PC-3 (cell line): ENCODE measurements at regions not wholly inside any gene's neighbourhood (a gene's known extent, or its start where the extent isn't known, plus 50 kb on each side); places are given as distances from the start of the nearest gene placed in this dataset.

Experiments used
- ATAC-seq: fragments of 200-7000 bp; cut with Tn5 transposase; 2 replicates; pipeline ENCODE4 v1.9.1; 2020; ENCODE audit warnings: mild to moderate bottlenecking, moderate library complexity
- BruUV-seq: library from RNA; stranded (reverse); fragments of 400-500 nt; replicated peaks from 2 replicates; lab custom pipeline; 2021; lab: Mats Ljungman, UMichigan
- CTCF ChIA-PET: fragments of 300-600 bp; sonication (Branson Sonifier 250); formaldehyde crosslinking; loops from one replicate; lab custom pipeline; 2022; ENCODE audit warnings: antibody characterized with exemption; lab: Charles Lee
- POLR2A ChIA-PET: fragments of 300-600 bp; sonication (Branson Sonifier 250); formaldehyde crosslinking; loops from one replicate; lab custom pipeline; 2022; ENCODE audit warnings: antibody characterized with exemption; ENCODE audit not compliant: unreplicated experiment; lab: Charles Lee
- DNase-seq: peaks from one replicate; pipeline ENCODE4 v3.0.0-alpha.2; 2015
- H2AFZ ChIP-seq: fragments of 300-600 bp; sonication (generic); 2 replicates; pipeline ENCODE4 v1.6.0; 2016; ENCODE audit warnings: antibody characterized with exemption, low read length
- H3F3A ChIP-seq: fragments of 300-600 bp; sonication (generic); one replicate; pipeline ENCODE4 v1.6.0; 2017; ENCODE audit warnings: antibody characterized with exemption, low read length, control low read depth, mild to moderate bottlenecking; ENCODE audit not compliant: unreplicated experiment
- H3K27ac ChIP-seq: fragments of 300-600 bp; sonication (generic); 2 replicates; pipeline ENCODE4 v1.5.1; 2016; ENCODE audit warnings: mild to moderate bottlenecking, low read length
- H3K27me3 ChIP-seq: fragments of 300-600 bp; sonication (generic); 2 replicates; pipeline ENCODE4 v1.6.1; 2016; ENCODE audit warnings: low read length, mixed read lengths
- H3K36me3 ChIP-seq: fragments of 300-600 bp; sonication (generic); 2 replicates; pipeline ENCODE4 v1.6.1; 2016; ENCODE audit warnings: low read depth, mixed run types, low read length, mixed read lengths
- H3K4me1 ChIP-seq: fragments of 300-600 bp; sonication (generic); 2 replicates; pipeline ENCODE4 v1.5.1; 2016; ENCODE audit warnings: low read length; ENCODE audit not compliant: insufficient read depth
- H3K4me2 ChIP-seq: fragments of 300-600 bp; sonication (generic); 2 replicates; pipeline ENCODE4 v1.6.0; 2016; ENCODE audit warnings: low read length
- H3K4me3 ChIP-seq: fragments of 300-600 bp; sonication (generic); 2 replicates; pipeline ENCODE4 v1.5.1; 2016; ENCODE audit warnings: mild to moderate bottlenecking, low read length, mixed read lengths
- H3K79me2 ChIP-seq: fragments of 300-600 bp; sonication (generic); 2 replicates; pipeline ENCODE4 v1.6.1; 2017; ENCODE audit warnings: low read length, mixed read lengths
- H3K9ac ChIP-seq: fragments of 300-600 bp; sonication (generic); 2 replicates; pipeline ENCODE4 v1.6.0; 2016; ENCODE audit warnings: mild to moderate bottlenecking, low read length
- H3K9me2 ChIP-seq: fragments of 300-600 bp; sonication (generic); replicated peaks from 2 replicates; pipeline ENCODE4 v1.6.1; 2016; ENCODE audit warnings: mixed run types, low read length, mixed read lengths
- H3K9me3 ChIP-seq: fragments of 300-600 bp; sonication (generic); 2 replicates; pipeline ENCODE4 v1.6.1; 2016; ENCODE audit warnings: low read length, mixed read lengths
- H4K20me1 ChIP-seq: fragments of 300-600 bp; sonication (generic); 2 replicates; pipeline ENCODE4 v1.6.1; 2016; ENCODE audit warnings: low read length, mixed read lengths
- CTCF ChIP-seq: fragments of 300-600 bp; sonication (generic); conservative IDR thresholded peaks from 2 replicates; pipeline ENCODE4 v1.5.1; 2017; ENCODE audit warnings: antibody characterized with exemption, low read depth, mild to moderate bottlenecking, low read length
- EZH2 ChIP-seq: fragments of 300-600 bp; sonication (generic); IDR thresholded peaks from one replicate; pipeline ENCODE4 v1.6.1; 2017; ENCODE audit warnings: antibody characterized with exemption, mild to moderate bottlenecking, low read length; ENCODE audit not compliant: unreplicated experiment
- EZH2phosphoT487 ChIP-seq: fragments of 300-600 bp; sonication (generic); IDR thresholded peaks from 2 replicates; pipeline ENCODE4 v1.6.1; 2018; ENCODE audit warnings: mild to moderate bottlenecking, antibody characterized with exemption, low read length, borderline replicate concordance
- intact Hi-C: fragments of 100-400 bp; cut with micrococcal nuclease; formaldehyde crosslinking; loops from 2 replicates; pipeline ENCODE4 v1.9.0; 2023

- H3K9me2 ChIP-seq = no peaks in the 10 kb centered on the region
- peak overlapping the region; percentile 90; the same call in 1 of the 2 replicates for H3K27ac ChIP-seq
- H3K4me1 ChIP-seq = peaks cover 39% of the 10 kb centered on the region
- intact Hi-C loops = no loop called here
- H3F3A ChIP-seq = peaks cover 4% of the 10 kb centered on the region
- no peak overlapping the region for H3K4me3 ChIP-seq
- no peak for TF ChIP-seq EZH2phosphoT487
- no peak for TF ChIP-seq CTCF
- TF ChIP-seq EZH2 = no peak
- no peak overlapping the region for H2AFZ ChIP-seq
- H4K20me1 ChIP-seq = no peaks in the 10 kb centered on the region
- ChIA-PET POLR2A (no interaction called here), CTCF (no interaction called here)
- H3K79me2 ChIP-seq = no peaks in the 10 kb centered on the region
- BruUV-seq = no TSS peak
- 0 out of 2 replicates have a peak, but pooled peaks cover 6% of the 10 kb centered on the region for H3K9me3 ChIP-seq
- no peak overlapping the region for H3K4me2 ChIP-seq
- H3K36me3 ChIP-seq = 0 out of 2 replicates have a peak, but pooled peaks cover 4% of the 10 kb centered on the region
- ATAC-seq (no peak), DNase-seq (no peak)
- no peak overlapping the region for H3K9ac ChIP-seq
- no peaks in the 10 kb centered on the region for H3K27me3 ChIP-seq
These were observed 85.3 kb upstream of the ITGA6 start for GRCh38 chr2:172342078-172342477.

GRCh38 chr2:172342611-172343010 is 84.8 kb upstream of the ITGA6 start:
- H3K9me3 ChIP-seq = 0 out of 2 replicates have a peak, but pooled peaks cover 6% of the 10 kb centered on the region
- no peaks in the 10 kb centered on the region for H4K20me1 ChIP-seq
- no peak overlapping the region for H3K9ac ChIP-seq
- no peak for ATAC-seq
- no peak overlapping the region for H2AFZ ChIP-seq
- H3K79me2 ChIP-seq = no peaks in the 10 kb centered on the region
- CTCF ChIA-PET = no interaction called here
- H3K4me2 ChIP-seq = no peak overlapping the region
- BruUV-seq = no TSS peak
- 0 out of 2 replicates have a peak, but pooled peaks cover 4% of the 10 kb centered on the region for H3K36me3 ChIP-seq
- no peak overlapping the region for H3K27ac ChIP-seq
- DNase-seq = no peak
- H3F3A ChIP-seq = peaks cover 4% of the 10 kb centered on the region
- H3K27me3 ChIP-seq = no peaks in the 10 kb centered on the region
- intact Hi-C loops = no loop called here
- H3K4me3 ChIP-seq = no peak overlapping the region
- H3K4me1 ChIP-seq = peaks cover 45% of the 10 kb centered on the region
- TF ChIP-seq EZH2 (no peak), EZH2phosphoT487 (no peak), CTCF (no peak)
- POLR2A ChIA-PET = no interaction called here
- H3K9me2 ChIP-seq = no peaks in the 10 kb centered on the region

GRCh38 chr2:172344159-172344558 is 83.2 kb upstream of the ITGA6 start:
- Histone ChIP-seq H3K27me3 (no peaks in the 10 kb centered on the region), H3K27ac (no peak overlapping the region), H3K4me1 (peaks cover 60% of the 10 kb centered on the region), H3K9ac (no peak overlapping the region), H4K20me1 (no peaks in the 10 kb centered on the region), H3K9me2 (no peaks in the 10 kb centered on the region), H2AFZ (no peak overlapping the region), H3K9me3 (0 out of 2 replicates have a peak, but pooled peaks cover 6% of the 10 kb centered on the region), H3K79me2 (no peaks in the 10 kb centered on the region), H3F3A (peaks cover 7% of the 10 kb centered on the region), H3K4me3 (no peak overlapping the region), H3K36me3 (0 out of 2 replicates have a peak, but pooled peaks cover 4% of the 10 kb centered on the region), H3K4me2 (no peak overlapping the region)
- DNase-seq = no peak
- BruUV-seq = no TSS peak
- no peak for ATAC-seq
- intact Hi-C loops = no loop called here
- ChIA-PET CTCF (no interaction called here), POLR2A (no interaction called here)
- TF ChIP-seq CTCF (no peak), EZH2phosphoT487 (no peak), EZH2 (no peak)
